B cell (primary cell): ENCODE measurements at regions not wholly inside any gene's neighbourhood (a gene's known extent, or its start where the extent isn't known, plus 50 kb on each side); places are given as distances from the start of the nearest gene placed in this dataset.

ENCODE experiments used
- ATAC-seq: fragments of 200-7000 bp; cut with Tn5 transposase; one replicate; pipeline ENCODE4 v1.10.0; 2021; ENCODE audit warnings: low read depth, mild to moderate bottlenecking, moderate number of reproducible peaks, moderate library complexity
- CTCF ChIA-PET: fragments of 350-600 bp; sonication (Branson Sonifier 250); formaldehyde crosslinking; loops from one replicate; lab custom pipeline; 2021; ENCODE audit warnings: antibody characterized with exemption, inconsistent platforms; lab: Charles Lee
- POLR2A ChIA-PET: fragments of 350-600 bp; sonication (Branson Sonifier 250); formaldehyde crosslinking; loops from one replicate; lab custom pipeline; 2021; ENCODE audit warnings: antibody characterized with exemption; lab: Charles Lee
- DNase-seq: peaks from one replicate; pipeline ENCODE4 v3.0.0; 2013
- H2AFZ ChIP-seq: 2 replicates; pipeline ENCODE4 v1.6.1; 2012; ENCODE audit warnings: mild to moderate bottlenecking, low read depth, low read length; ENCODE audit not compliant: insufficient read depth, poor library complexity, severe bottlenecking
- H3K27ac ChIP-seq, 2 donors: 1 replicate in 1 of 2; 2 replicates in 1 of 2; pipeline ENCODE4 v1.5.1; 2012 to 2013; ENCODE audit warnings: low read length in 2 of 2, mild to moderate bottlenecking in 2 of 2, moderate library complexity in 1 of 2
- H3K27me3 ChIP-seq, 4 experiments: fragments of 200-600 bp in 1 of 4; sonication (generic) in 1 of 4; replicated peaks in 1 of 4; 1 replicate in 2 of 4; 2 replicates in 2 of 4; pipeline versions ENCODE4 v1.6.1 to v1.7.0; 2013 to 2016; ENCODE audit warnings: low read length in 3 of 4, mild to moderate bottlenecking in 2 of 4, mixed read lengths in 1 of 4, moderate library complexity in 1 of 4; ENCODE audit not compliant: insufficient read depth in 4 of 4, control insufficient read depth in 3 of 4; ENCODE audit errors: control extremely low read depth in 1 of 4
- H3K36me3 ChIP-seq, 2 experiments: replicated peaks in 1 of 2; 1 replicate in 1 of 2; 2 replicates in 1 of 2; pipeline versions ENCODE4 v1.6.1 to v1.7.1; 2013; ENCODE audit warnings: low read length in 1 of 2; ENCODE audit not compliant: insufficient read depth in 2 of 2, control insufficient read depth in 1 of 2; ENCODE audit errors: control extremely low read depth in 1 of 2, extremely low read depth in 1 of 2
- H3K4me1 ChIP-seq, 2 donors: fragments of 200-600 bp in 1 of 2; sonication (generic) in 1 of 2; 1 replicate in 1 of 2; 2 replicates in 1 of 2; pipeline versions ENCODE4 v1.5.1 to v1.6.1; 2013 to 2017; ENCODE audit warnings: low read length in 2 of 2; ENCODE audit not compliant: control insufficient read depth in 2 of 2, insufficient read depth in 2 of 2
- H3K4me2 ChIP-seq: replicated peaks from 2 replicates; pipeline ENCODE3; 2012; ENCODE audit warnings: mild to moderate bottlenecking, low read depth, low read length; ENCODE audit not compliant: poor library complexity, severe bottlenecking
- H3K4me3 ChIP-seq, 5 experiments: fragments of 200-600 bp in 1 of 5; sonication (generic) in 1 of 5; 1 replicate in 3 of 5; 2 replicates in 2 of 5; pipeline versions ENCODE4 v1.5.1 to v1.7.0; 2011 to 2016; ENCODE audit warnings: low read length in 4 of 5, mild to moderate bottlenecking in 4 of 5, low read depth in 2 of 5, control low read depth in 1 of 5, moderate library complexity in 1 of 5; ENCODE audit not compliant: insufficient read depth in 1 of 5; ENCODE audit errors: control extremely low read depth in 1 of 5, extremely low read depth in 1 of 5
- H3K79me2 ChIP-seq: fragments of 200-600 bp; sonication (generic); one replicate; pipeline ENCODE4 v1.6.0; 2016; ENCODE audit warnings: low read length; ENCODE audit not compliant: control insufficient read depth, insufficient read depth
- H3K9ac ChIP-seq: fragments of 200-600 bp; sonication (generic); 2 replicates; pipeline ENCODE4 v1.6.1; 2017; ENCODE audit warnings: mild to moderate bottlenecking, low read length, moderate library complexity
- H3K9me3 ChIP-seq, 3 donors: one replicate each; pipeline versions ENCODE4 v1.6.1 to v1.7.1; 2013; ENCODE audit warnings: low read length in 2 of 3; ENCODE audit not compliant: control insufficient read depth in 2 of 3, insufficient read depth in 1 of 3; ENCODE audit errors: control extremely low read depth in 1 of 3
- H4K20me1 ChIP-seq: 2 replicates; pipeline ENCODE4 v1.6.0; 2012; ENCODE audit warnings: mild to moderate bottlenecking, low read length; ENCODE audit not compliant: insufficient read depth, control insufficient read depth, poor library complexity, severe bottlenecking
- H3K27ac Mint-ChIP-seq: one replicate; pipeline ENCODE4 v1.8.0; 2021; ENCODE audit warnings: mixed read lengths
- H3K27me3 Mint-ChIP-seq: one replicate; pipeline ENCODE4 v1.8.0; 2021; ENCODE audit warnings: mixed read lengths
- H3K4me1 Mint-ChIP-seq: one replicate; pipeline ENCODE4 v1.8.0; 2021; ENCODE audit warnings: mixed read lengths
- H3K4me3 Mint-ChIP-seq: one replicate; pipeline ENCODE4 v1.8.0; 2021; ENCODE audit warnings: mixed read lengths
- H3K9me3 Mint-ChIP-seq: one replicate; pipeline ENCODE4 v1.8.0; 2022; ENCODE audit warnings: mixed read lengths; ENCODE audit not compliant: insufficient read depth
- EZH2 ChIP-seq: IDR thresholded peaks from 2 replicates; pipeline ENCODE4 v1.6.1; 2012; ENCODE audit warnings: borderline replicate concordance, low read depth, mild to moderate bottlenecking, moderate library complexity, low read length; ENCODE audit not compliant: insufficient read depth, poor library complexity, severe bottlenecking
- WGBS: methylation state at CpG from one replicate; pipeline ENCODE4 v1.1.5; 2013; ENCODE audit warnings: missing lambda C conversion rate; ENCODE audit not compliant: insufficient coverage; 5-methylcytosine and 5-hydroxymethylcytosine counted together
- intact Hi-C: fragments of 100-400 bp; cut with micrococcal nuclease; formaldehyde crosslinking; loops from one replicate; pipeline ENCODE4 v1.10.0; 2022
- TF ChIP-seq, protein P1 (sequence below): fragments of 200-600 bp; IDR thresholded peaks from one replicate; pipeline ENCODE4 v1.8.0; 2022; ENCODE audit warnings: antibody characterized with exemption, mild to moderate bottlenecking

DNA sequence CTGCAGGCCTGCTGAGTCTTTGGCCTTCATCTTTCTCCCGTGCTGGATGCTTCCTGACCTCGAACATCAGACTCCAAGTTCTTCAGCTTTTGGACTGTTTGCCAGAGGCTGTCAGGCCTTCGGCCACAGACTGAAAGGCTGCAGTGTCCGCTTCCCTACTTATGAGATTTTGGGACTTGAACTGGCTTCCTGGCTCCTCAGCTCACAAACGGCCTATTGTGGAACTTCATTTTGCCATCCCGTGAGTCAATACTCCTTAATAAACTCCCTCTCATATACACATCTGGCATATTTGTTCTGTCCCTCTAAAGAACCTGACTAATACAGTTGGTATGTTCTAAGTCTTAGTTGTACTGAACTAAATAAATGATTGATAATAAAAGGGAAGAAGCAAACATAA, 702.8 kb upstream of the LINC00305 start:
- no peak overlapping the region for H3K9ac ChIP-seq
- H3K79me2 ChIP-seq = no peaks in the 10 kb centered on the region
- H4K20me1 ChIP-seq = no peaks in the 10 kb centered on the region
- Mint-ChIP-seq H3K27me3 (no peaks in the 10 kb centered on the region), H3K4me1 (no peaks in the 10 kb centered on the region), H3K27ac (no peak overlapping the region), H3K9me3 (no peaks in the 10 kb centered on the region), H3K4me3 (no peak overlapping the region)
- no peaks in the 10 kb centered on the region for H3K27me3 ChIP-seq
- H3K4me1 ChIP-seq = no peaks in the 10 kb centered on the region
- H2AFZ ChIP-seq = no peak overlapping the region
- H3K27ac ChIP-seq = no peak overlapping the region
- 84% methylated on average over 4 of the region's 6 CpGs for WGBS
- no peak for ATAC-seq
- ChIA-PET POLR2A (no interaction called here), CTCF (no interaction called here)
- no peaks in the 10 kb centered on the region for H3K36me3 ChIP-seq
- DNase-seq = no peak
- peaks cover 0 to 4% (median 0%) of the 10 kb centered on the region in 3 donors for H3K9me3 ChIP-seq
- TF ChIP-seq, protein P1, sequence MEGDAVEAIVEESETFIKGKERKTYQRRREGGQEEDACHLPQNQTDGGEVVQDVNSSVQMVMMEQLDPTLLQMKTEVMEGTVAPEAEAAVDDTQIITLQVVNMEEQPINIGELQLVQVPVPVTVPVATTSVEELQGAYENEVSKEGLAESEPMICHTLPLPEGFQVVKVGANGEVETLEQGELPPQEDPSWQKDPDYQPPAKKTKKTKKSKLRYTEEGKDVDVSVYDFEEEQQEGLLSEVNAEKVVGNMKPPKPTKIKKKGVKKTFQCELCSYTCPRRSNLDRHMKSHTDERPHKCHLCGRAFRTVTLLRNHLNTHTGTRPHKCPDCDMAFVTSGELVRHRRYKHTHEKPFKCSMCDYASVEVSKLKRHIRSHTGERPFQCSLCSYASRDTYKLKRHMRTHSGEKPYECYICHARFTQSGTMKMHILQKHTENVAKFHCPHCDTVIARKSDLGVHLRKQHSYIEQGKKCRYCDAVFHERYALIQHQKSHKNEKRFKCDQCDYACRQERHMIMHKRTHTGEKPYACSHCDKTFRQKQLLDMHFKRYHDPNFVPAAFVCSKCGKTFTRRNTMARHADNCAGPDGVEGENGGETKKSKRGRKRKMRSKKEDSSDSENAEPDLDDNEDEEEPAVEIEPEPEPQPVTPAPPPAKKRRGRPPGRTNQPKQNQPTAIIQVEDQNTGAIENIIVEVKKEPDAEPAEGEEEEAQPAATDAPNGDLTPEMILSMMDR = no peak
- no peak for TF ChIP-seq EZH2
- H3K4me2 ChIP-seq = no peak overlapping the region
- intact Hi-C loops = no loop called here
- H3K4me3 ChIP-seq = no peak overlapping the region

DNA sequence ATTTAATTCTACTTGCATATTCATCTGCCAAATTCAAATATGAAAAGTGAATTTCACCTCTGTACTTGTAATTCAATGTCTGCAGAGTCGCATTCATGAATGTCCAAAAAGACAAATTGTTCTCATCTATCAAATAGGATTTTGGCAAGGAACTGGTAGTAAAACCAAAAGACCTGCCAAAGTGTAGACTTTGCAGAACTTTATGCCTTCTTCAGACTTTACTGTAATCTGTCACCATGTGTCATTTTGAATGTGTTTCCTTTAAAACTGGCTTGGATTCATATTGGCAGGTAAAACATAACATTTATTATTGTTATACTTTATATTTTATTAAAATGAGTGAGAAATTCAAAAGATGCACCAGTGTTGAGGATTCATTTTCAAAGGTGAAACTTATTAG, 701.9 kb upstream of the LINC00305 start:
- Mint-ChIP-seq H3K27me3 (no peaks in the 10 kb centered on the region), H3K4me3 (no peak overlapping the region), H3K4me1 (no peaks in the 10 kb centered on the region), H3K9me3 (no peaks in the 10 kb centered on the region), H3K27ac (no peak overlapping the region)
- DNase-seq (no peak), ATAC-seq (no peak)
- Histone ChIP-seq H3K4me2 (no peak overlapping the region), H3K9me3 (peaks cover 0 to 4% (median 0%) of the 10 kb centered on the region in 3 donors), H3K9ac (no peak overlapping the region), H3K4me1 (no peaks in the 10 kb centered on the region), H3K36me3 (no peaks in the 10 kb centered on the region), H4K20me1 (no peaks in the 10 kb centered on the region), H3K27ac (no peak overlapping the region), H3K79me2 (no peaks in the 10 kb centered on the region), H2AFZ (no peak overlapping the region), H3K27me3 (no peaks in the 10 kb centered on the region), H3K4me3 (no peak overlapping the region)
- POLR2A ChIA-PET = no interaction called here
- CTCF ChIA-PET = no interaction called here
- intact Hi-C loops = no loop called here
- no CpG with 5 or more reads among the region's 1 CpG for WGBS
- no peak for TF ChIP-seq EZH2
- TF ChIP-seq, protein P1 = no peak
